Upper lobe of left lung (tissue), 4 donors: ENCODE measurements at regions not wholly inside any gene's neighbourhood (a gene's known extent, or its start where the extent isn't known, plus 50 kb on each side); places are given as distances from the start of the nearest gene placed in this dataset.

Experiments
- POLR2AphosphoS5 ChIP-seq, 2 donors: sonication (generic); formaldehyde crosslinking; IDR thresholded peaks; one replicate each; pipeline ENCODE4 v1.5.1; 2017; ENCODE audit warnings: antibody characterized with exemption in 2 of 2
- TF ChIP-seq, protein P1 (sequence below), 6 experiments: fragments of 450-650 bp in 4 of 6; fragments of 200-600 bp in 2 of 6; sonication (generic) in 2 of 6; IDR thresholded peaks; one replicate each; pipeline ENCODE4 v1.5.1; 2016 to 2019; ENCODE audit warnings: antibody characterized with exemption in 6 of 6

GRCh38 chr5:63400079-63400478 is 562.2 kb downstream of the HTR1A start:
- no peak for TF ChIP-seq POLR2AphosphoS5 (IDR thresholded peaks at IDR 0.05)
- TF ChIP-seq, protein P1, sequence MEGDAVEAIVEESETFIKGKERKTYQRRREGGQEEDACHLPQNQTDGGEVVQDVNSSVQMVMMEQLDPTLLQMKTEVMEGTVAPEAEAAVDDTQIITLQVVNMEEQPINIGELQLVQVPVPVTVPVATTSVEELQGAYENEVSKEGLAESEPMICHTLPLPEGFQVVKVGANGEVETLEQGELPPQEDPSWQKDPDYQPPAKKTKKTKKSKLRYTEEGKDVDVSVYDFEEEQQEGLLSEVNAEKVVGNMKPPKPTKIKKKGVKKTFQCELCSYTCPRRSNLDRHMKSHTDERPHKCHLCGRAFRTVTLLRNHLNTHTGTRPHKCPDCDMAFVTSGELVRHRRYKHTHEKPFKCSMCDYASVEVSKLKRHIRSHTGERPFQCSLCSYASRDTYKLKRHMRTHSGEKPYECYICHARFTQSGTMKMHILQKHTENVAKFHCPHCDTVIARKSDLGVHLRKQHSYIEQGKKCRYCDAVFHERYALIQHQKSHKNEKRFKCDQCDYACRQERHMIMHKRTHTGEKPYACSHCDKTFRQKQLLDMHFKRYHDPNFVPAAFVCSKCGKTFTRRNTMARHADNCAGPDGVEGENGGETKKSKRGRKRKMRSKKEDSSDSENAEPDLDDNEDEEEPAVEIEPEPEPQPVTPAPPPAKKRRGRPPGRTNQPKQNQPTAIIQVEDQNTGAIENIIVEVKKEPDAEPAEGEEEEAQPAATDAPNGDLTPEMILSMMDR (IDR thresholded peaks at IDR 0.05), result no peak
